Lower lobe of right lung (tissue), 2 donors: ENCODE measurements at regions not wholly inside any gene's neighbourhood (a gene's known extent, or its start where the extent isn't known, plus 50 kb on each side); places are given as distances from the start of the nearest gene placed in this dataset.
A peak's percentile ranks its signal among the peaks of the same experiment; 100 is the strongest.

Source experiments
- ATAC-seq, 2 donors: fragments of 200-7000 bp; cut with Tn5 transposase; one replicate each; pipeline ENCODE4 v1.9.1; 2020 to 2022; ENCODE audit warnings: mild to moderate bottlenecking in 2 of 2, moderate library complexity in 2 of 2
- DNase-seq: peaks from one replicate; pipeline ENCODE4 v3.0.0-alpha.2; 2020
- H3K27ac ChIP-seq: fragments of 200-600 bp; one replicate; pipeline ENCODE4 v1.8.0; 2022
- H3K27me3 ChIP-seq: fragments of 200-600 bp; one replicate; pipeline ENCODE4 v1.8.0; 2022; ENCODE audit warnings: low read depth
- H3K36me3 ChIP-seq: fragments of 200-600 bp; one replicate; pipeline ENCODE4 v1.8.0; 2022; ENCODE audit warnings: mild to moderate bottlenecking
- H3K4me1 ChIP-seq: fragments of 200-600 bp; one replicate; pipeline ENCODE4 v1.8.0; 2022
- H3K4me3 ChIP-seq: fragments of 200-600 bp; one replicate; pipeline ENCODE4 v1.8.0; 2022; ENCODE audit warnings: mild to moderate bottlenecking
- H3K9me3 ChIP-seq: fragments of 200-600 bp; one replicate; pipeline ENCODE4 v1.8.0; 2022
- CTCF ChIP-seq: fragments of 200-600 bp; IDR thresholded peaks from one replicate; pipeline ENCODE4 v1.8.0; 2022; ENCODE audit warnings: antibody characterized with exemption, mild to moderate bottlenecking
- intact Hi-C: fragments of 100-400 bp; cut with DNase I; formaldehyde crosslinking; loops from one replicate; pipeline ENCODE4 v1.11.0; 2022
- donor health status: DM: no; HTN: yes; CAD: no; lungs with severe emphysema.

- Histone ChIP-seq H3K27me3 (no peaks in the 10 kb centered on the region), H3K36me3 (no peaks in the 10 kb centered on the region), H3K27ac (no peak overlapping the region), H3K9me3 (no peaks in the 10 kb centered on the region), H3K4me1 (peaks cover 21% of the 10 kb centered on the region), H3K4me3 (no peak overlapping the region)
- intact Hi-C loops = no loop called here
- no peak for TF ChIP-seq CTCF
- ATAC-seq = peak; percentile 69 to 71
- DNase-seq = peak; percentile 76
Measured at GRCh38 chr5:54738118-54738972, 220.8 kb downstream of the SNX18 start.

- Histone ChIP-seq H3K4me3 (no peak overlapping the region), H3K27ac (no peak overlapping the region), H3K4me1 (peaks cover 9% of the 10 kb centered on the region), H3K9me3 (no peaks in the 10 kb centered on the region), H3K36me3 (no peaks in the 10 kb centered on the region), H3K27me3 (no peaks in the 10 kb centered on the region)
- intact Hi-C loops = no loop called here
- ATAC-seq (no peak), DNase-seq (no peak)
- no peak for TF ChIP-seq CTCF
Measured at GRCh38 chr5:54736003-54736797, 218.6 kb downstream of the SNX18 start.

GRCh38 chr5:54733101-54733500 is 215.5 kb downstream of the SNX18 start:
- no peak for DNase-seq
- TF ChIP-seq CTCF = no peak
- Histone ChIP-seq H3K4me3 (no peak overlapping the region), H3K27me3 (no peaks in the 10 kb centered on the region), H3K4me1 (peaks cover 3% of the 10 kb centered on the region), H3K27ac (no peak overlapping the region), H3K36me3 (no peaks in the 10 kb centered on the region), H3K9me3 (no peaks in the 10 kb centered on the region)
- intact Hi-C loops = no loop called here
- ATAC-seq = no peak

DNA sequence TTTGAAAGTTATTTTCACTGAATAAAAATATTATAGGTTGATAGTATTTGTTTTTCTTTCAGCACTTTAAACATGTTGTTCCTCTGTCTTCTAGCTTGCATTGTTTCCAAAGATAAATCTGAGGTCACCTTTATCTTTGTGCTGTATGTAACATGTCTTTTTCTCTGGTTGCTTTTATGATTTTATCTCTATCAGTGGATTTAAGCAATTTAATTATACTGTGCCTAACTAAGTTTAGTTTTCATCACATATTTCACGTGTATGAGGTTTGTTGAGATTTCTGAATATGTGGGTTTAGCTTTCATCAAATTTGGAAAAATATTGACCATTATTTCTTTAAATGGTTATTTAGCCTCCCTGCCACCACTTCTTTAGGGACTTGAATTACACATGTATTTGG is 214.5 kb downstream of the SNX18 start:
- ATAC-seq (no peak), DNase-seq (no peak)
- Histone ChIP-seq H3K9me3 (no peaks in the 10 kb centered on the region), H3K4me3 (no peak overlapping the region), H3K36me3 (no peaks in the 10 kb centered on the region), H3K27ac (no peak overlapping the region), H3K27me3 (no peaks in the 10 kb centered on the region), H3K4me1 (no peaks in the 10 kb centered on the region)
- intact Hi-C loops = no loop called here
- no peak for TF ChIP-seq CTCF

DNA sequence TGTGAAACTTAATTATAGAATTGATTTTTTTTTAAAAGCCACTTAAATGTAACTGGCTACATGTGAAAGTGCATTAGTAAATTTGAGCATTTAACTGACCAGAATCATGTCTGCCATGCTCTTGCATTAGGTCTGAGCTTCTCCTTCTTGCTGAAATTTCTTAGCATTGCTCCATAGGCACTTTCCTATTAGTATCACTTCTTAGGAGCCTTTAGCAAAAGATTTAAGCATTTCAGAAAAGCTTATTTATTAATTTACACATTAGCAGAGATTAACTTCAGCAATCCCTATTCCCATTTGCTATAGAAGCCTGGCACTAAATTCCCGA is 211.0 kb downstream of the SNX18 start:
- intact Hi-C loops = no loop called here
- TF ChIP-seq CTCF = no peak
- no peak overlapping the region for H3K27ac ChIP-seq
- no peak overlapping the region for H3K4me3 ChIP-seq
- H3K36me3 ChIP-seq = no peaks in the 10 kb centered on the region
- no peaks in the 10 kb centered on the region for H3K4me1 ChIP-seq
- no peak for DNase-seq
- H3K9me3 ChIP-seq = no peaks in the 10 kb centered on the region
- no peak for ATAC-seq
- no peaks in the 10 kb centered on the region for H3K27me3 ChIP-seq
